ENCODE measurements at regions not wholly inside any gene's neighbourhood (a gene's known extent, or its start where the extent isn't known, plus 50 kb on each side); places are given as distances from the start of the nearest gene placed in this dataset.

- no peak for DNase-seq
These were observed 59.4 kb upstream of the ASIC2 start for GRCh38 chr17:33352526-33352925.

DNA sequence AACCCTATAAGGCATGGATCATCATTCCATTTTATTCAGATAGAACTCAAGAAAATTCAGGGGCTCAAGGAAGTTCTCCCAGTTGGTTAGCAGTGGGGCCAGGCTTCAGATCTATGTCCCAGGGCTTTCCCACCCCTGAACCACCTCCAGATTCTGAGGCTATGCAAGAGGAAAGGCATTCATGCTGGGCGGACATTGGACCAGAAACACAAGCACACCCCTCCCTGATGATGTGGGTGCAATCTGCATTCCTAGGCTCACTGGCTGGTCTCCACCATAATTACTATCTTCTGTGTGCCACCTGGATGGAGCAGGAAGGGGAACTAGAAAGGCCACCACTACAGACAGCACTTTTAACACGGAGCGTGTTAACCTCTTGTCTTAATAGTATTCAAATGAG, 63.2 kb upstream of the ASIC2 start:
- no peak for DNase-seq

DNA sequence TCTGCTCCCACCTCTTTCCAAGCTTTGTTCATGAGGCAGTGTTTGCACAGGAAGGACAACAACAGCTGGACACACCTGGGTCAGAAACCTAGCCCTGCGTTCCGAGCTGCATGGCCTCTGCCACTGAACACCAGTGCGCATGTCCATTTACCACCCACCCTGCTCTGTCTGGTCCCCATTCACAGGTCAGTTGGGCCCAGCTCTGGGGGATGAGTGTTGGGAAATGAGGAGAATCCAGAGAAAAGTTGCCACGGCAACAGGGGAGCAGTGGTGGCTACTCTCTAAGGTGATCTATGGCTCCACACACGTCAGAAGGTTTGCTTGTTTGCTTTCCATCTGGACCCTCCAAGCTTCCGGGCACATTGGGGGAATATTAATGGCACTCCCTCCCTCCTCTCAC, 70.4 kb upstream of the ASIC2 start:
- no peak for DNase-seq

GRCh38 chr17:33366960-33367359, 73.9 kb upstream of the ASIC2 start:
- no peak for DNase-seq

GRCh38 chr17:33369149-33369548, 76.1 kb upstream of the ASIC2 start:
- no peak for DNase-seq

DNA sequence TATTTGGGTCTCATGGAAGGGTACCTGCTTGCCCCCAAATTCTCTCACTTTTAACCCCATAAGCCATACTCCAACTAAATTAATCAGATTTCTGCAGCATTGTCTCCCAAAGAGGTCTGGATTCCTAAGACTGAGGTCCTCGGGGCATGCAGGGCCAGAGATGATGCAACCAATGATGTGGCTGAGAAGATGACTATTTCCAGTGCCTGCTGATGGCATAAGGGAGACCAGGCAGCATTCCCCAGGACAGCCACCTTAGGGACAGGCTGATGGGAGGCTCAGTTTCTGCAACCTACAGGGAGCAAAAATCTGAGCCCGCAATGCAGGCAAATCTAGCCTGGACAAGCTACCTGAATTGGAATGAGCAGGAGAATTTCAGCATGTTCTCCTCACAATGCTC, 76.8 kb upstream of the ASIC2 start:
- DNase-seq, result no peak

GRCh38 chr17:33370401-33370800, 77.3 kb upstream of the ASIC2 start:
- no peak for DNase-seq

- no peak for DNase-seq
These were observed 78.3 kb upstream of the ASIC2 start for GRCh38 chr17:33371377-33371776.

DNA sequence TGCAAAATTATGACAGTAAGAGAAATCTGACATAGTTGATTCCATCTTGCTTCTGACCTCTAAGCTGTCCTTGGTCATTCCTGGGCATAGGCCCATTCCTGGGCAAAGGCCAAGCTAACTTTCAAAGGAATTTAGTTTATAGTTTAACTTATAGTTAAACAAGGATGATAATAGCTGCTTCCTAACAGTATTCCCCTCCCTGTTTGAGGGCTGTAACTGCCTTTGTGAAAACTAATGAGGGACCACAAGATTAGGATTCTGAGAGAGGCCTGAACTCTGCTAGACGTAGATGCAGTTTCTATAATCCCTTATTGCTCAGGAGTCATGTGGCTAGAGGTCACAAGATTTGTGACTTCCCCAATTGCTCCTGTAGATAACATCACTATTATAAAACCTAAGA, 80.2 kb upstream of the ASIC2 start:
- DNase-seq, result no peak

- DNase-seq, result no peak
These were observed 82.0 kb upstream of the ASIC2 start for GRCh38 chr17:33375103-33375502.

- no peak for DNase-seq
These were observed 82.7 kb upstream of the ASIC2 start for GRCh38 chr17:33375783-33376182.

DNA sequence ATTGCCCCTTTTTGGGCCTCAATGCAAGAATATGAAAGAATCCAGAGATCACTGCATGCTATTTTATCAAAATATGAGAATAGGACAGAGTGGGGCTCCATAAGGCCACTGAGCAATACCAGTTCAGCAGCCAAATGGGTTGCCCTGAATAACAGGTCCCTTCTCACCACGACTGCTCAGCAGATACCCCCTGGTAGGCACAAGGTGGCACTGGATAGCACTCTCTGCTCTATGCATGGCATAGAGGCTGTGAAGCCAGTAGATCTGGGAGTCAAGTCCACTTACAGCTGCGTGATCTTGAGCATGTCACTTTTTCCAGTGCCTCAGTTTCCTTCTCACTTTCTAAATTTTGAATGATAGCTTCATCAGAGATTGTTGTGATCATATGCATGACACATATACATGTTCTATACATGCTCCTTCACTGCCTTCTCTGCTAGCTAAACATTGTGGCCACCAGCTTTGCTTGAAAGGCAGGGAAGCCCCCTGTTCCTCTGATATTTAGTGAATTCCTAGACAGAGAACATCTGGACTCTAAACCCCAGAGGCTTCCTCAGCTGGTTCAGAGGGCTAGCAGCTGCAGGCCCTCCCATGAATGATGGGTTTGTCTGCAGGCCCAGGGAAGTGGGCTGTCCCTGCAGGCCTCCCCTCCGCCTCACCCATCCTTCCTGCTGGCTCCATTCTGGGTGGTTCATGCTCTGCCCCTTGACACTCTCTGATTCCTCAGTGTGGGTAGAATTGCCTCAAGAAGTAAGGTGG, 84.9 kb upstream of the ASIC2 start:
- no peak for DNase-seq

DNA sequence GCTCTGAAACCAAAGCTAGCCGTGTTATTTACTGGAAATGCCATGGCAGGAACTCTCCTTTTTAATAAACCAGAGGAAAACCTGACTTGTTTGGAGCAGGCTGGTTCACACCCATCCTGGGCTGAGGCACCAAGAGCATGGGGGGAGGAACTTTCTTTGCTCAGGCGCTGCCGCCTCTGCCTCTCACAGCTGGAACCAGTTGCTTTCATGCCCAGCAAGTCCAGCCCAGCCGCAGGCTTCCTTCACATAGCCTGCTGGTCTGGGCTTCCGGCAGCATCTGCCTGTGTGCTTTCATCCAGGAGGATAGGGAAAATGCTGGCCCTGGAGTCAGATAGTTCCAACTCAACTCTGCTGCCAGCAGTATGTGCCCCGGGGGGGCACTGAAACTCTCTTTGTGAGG, 88.1 kb upstream of the ASIC2 start:
- DNase-seq, result no peak

DNA sequence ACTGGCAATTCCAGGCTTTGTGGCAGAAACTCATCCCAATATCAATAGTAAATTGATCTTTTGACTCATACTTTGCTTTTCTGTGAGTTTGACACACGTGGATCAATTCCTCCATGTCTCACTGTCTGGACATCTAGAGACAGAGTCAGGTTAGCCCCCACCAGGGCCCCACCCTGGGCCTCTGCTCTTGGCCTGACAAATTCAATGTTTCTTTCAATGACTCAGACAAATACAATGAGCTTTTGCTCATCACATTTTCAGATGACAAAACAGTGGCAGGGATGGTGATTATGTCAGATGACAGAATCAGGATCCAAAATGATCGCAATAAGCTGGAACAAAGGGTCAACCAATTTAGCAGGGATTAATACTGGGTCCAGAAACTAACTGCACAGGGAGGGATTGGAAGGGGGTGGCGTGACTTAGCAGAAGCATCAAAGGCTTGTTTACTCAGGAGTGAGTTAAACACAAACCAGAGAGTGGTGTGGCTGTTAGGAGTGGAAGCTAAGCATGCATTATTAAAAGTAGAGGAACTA, 90.5 kb upstream of the ASIC2 start:
- DNase-seq, result no peak

GRCh38 chr17:33385133-33385532, 92.0 kb upstream of the ASIC2 start:
- DNase-seq, result no peak

DNA sequence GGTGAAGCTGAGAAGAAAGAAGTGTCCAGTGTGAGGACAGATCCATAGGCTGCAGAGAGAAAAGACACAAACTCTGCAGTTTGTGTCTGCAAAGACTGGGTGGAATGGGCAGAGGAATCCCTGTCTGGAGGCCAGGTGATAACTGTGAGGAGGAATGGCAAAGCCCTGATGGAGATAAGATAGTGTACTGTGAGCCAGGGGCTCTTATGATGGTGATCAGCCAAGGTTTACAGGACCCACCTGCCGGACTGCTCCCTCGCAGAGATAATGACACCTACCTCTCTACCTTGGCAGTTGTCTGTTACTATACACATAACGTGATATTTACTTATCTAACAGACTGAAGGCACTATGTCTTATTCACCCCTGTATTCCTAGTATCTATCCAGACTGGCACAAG, 92.6 kb upstream of the ASIC2 start:
- DNase-seq, result no peak

DNA sequence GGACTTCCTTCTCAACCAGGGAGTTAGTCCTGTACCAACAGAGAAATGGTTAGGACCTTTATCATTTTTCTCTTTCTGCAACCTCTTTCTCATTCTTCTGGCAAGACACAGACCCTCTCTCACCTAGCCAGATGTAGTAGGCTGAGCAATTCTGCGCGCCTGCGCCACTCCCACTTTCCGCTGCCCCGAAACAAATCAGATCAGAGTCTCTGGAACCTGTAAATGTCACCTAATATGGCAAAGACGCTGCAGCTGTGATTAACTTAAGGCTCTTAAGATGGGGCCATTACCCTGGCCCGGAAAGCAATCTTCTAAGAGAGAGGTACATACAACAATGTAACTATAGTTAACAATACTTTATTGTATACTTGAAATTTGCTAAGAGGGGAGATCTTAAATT, 94.3 kb upstream of the ASIC2 start:
- no peak for DNase-seq

GRCh38 chr17:33389504-33390135, 96.5 kb upstream of the ASIC2 start:
- DNase-seq, result no peak

DNA sequence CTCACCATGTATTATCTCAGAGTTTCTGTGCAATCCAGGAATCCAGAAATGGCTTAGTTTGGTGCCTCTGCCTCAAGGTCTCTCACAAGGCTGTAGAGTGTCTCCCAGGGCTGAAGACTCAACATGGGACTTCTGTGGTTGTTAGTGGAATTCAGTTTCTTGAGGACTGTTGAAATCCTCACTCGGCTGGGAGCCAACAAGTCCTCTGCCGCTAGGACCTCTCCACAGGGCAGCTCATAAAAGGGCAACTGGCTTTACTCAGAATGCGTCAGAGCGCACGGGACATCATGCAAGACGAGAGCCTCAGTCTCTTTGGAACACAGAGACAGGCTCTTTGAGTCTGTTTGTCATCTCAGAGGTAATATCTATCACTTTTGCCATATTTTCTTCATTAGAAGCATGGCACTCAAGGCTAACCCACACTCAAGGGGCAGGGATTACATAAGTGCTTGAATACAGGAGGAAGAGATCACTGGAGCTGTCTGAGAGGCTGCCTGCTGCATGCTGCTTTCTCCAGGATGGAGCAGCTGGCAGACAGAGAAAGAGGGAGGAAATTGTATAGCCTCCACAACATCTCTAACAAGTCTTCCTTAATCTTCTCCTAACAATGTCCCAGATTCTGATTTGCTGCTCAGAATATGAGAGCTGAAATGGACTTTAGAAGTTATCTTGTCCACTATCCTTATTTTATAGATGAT, 97.5 kb upstream of the ASIC2 start:
- no peak for DNase-seq

- DNase-seq, result no peak
These were observed 103.7 kb upstream of the ASIC2 start for GRCh38 chr17:33396818-33397217.

GRCh38 chr17:33398386-33398785, 105.3 kb upstream of the ASIC2 start:
- DNase-seq, result no peak

DNA sequence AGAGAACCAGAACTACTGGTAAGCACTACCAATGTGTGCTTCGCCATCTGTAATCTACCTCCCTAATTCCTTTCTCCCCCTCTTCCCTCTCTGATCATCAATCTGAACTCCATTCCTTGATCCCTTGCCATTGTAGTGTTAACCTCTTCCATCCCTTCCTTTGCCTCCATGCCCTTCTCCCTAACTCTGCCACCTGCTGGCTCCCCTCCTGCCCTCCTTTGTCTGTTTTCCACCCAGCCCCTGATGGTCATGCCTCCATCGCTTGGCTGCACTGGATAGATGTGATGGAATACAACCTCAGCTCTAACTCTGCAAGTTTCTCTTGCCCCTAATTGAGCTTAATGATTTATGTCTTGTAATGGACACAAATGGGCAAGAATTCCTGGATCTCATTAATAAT, 108.2 kb upstream of the ASIC2 start:
- DNase-seq, result no peak

- no peak for DNase-seq
These were observed 110.1 kb upstream of the ASIC2 start for GRCh38 chr17:33403194-33403593.

All from stimulated activated CD4-positive, alpha-beta T cell treated with anti-CD3 and anti-CD28 coated beads, Interleukin-2, amount 100 ng/mL, for 24 hours (primary cell).